Immature natural killer cell (primary cell): ENCODE measurements at regions not wholly inside any gene's neighbourhood (a gene's known extent, or its start where the extent isn't known, plus 50 kb on each side); places are given as distances from the start of the nearest gene placed in this dataset.

Source experiments
- DNase-seq, 3 donors: peaks; one replicate each; pipeline ENCODE4 v3.0.0; 2022; ENCODE audit warnings: mixed read lengths in 1 of 3
- H3K27ac Mint-ChIP-seq, 6 donors: one replicate each; pipeline ENCODE4 v1.8.0; 2020; ENCODE audit warnings: mixed read lengths in 6 of 6, mild to moderate bottlenecking in 5 of 6, inconsistent platforms in 4 of 6, moderate library complexity in 3 of 6
- H3K27me3 Mint-ChIP-seq, 3 donors: one replicate each; pipeline ENCODE4 v1.8.0; 2020 to 2021; ENCODE audit warnings: low read depth in 3 of 3, mild to moderate bottlenecking in 3 of 3, mixed read lengths in 3 of 3, moderate library complexity in 3 of 3, inconsistent platforms in 1 of 3
- H3K36me3 Mint-ChIP-seq, 3 donors: one replicate each; pipeline ENCODE4 v1.8.0; 2020; ENCODE audit warnings: mixed read lengths in 3 of 3, inconsistent platforms in 2 of 3, mild to moderate bottlenecking in 2 of 3
- H3K4me1 Mint-ChIP-seq, 2 donors: one replicate each; pipeline ENCODE4 v1.8.0; 2020; ENCODE audit warnings: inconsistent platforms in 2 of 2, mild to moderate bottlenecking in 2 of 2, mixed read lengths in 2 of 2, moderate library complexity in 1 of 2
- H3K4me3 Mint-ChIP-seq, 5 donors: one replicate each; pipeline ENCODE4 v1.8.0; 2020; ENCODE audit warnings: mild to moderate bottlenecking in 5 of 5, mixed read lengths in 5 of 5, inconsistent platforms in 3 of 5, moderate library complexity in 3 of 5
- H3K9me3 Mint-ChIP-seq, 6 donors: one replicate each; pipeline ENCODE4 v1.8.0; 2020; ENCODE audit warnings: mild to moderate bottlenecking in 6 of 6, mixed read lengths in 6 of 6, inconsistent platforms in 4 of 6, moderate library complexity in 3 of 6

GRCh38 chr6:104607501-104607900 lies 252.2 kb downstream of the HACE1 start:
- Mint-ChIP-seq H3K9me3 (peaks cover 0 to 2% (median 0%) of the 10 kb centered on the region in 6 donors), H3K36me3 (no peaks in the 10 kb centered on the region), H3K27me3 (peaks cover 0 to 4% (median 3%) of the 10 kb centered on the region in 3 donors), H3K4me1 (no peaks in the 10 kb centered on the region), H3K27ac (no peak overlapping the region), H3K4me3 (no peak overlapping the region)
- no peak for DNase-seq

DNA sequence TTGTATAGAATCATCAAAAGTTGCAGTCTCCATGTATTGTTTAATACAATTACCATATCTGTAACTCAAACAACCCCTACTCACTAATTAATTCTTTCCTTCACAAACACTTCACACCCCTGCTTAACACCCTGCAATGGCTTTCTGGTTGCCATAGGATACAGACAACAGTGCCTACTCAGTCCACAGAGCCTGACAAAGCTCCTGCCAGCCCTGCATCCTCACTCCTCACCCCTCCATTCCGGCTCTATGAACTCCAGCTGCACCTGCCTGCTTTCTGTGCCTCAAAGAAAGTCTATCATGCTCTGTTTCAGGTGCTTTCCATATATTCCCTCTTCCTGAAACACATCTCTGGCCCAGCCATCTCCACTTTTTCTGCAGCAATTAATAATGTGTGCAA lies 253.4 kb downstream of the HACE1 start:
- no peaks in the 10 kb centered on the region for H3K36me3 Mint-ChIP-seq
- H3K4me3 Mint-ChIP-seq = no peak overlapping the region
- no peaks in the 10 kb centered on the region for H3K4me1 Mint-ChIP-seq
- peak in 1 of 3 donors; percentile 1 for DNase-seq
- peaks cover 0 to 4% (median 3%) of the 10 kb centered on the region in 3 donors for H3K27me3 Mint-ChIP-seq
- H3K27ac Mint-ChIP-seq = no peak overlapping the region
- H3K9me3 Mint-ChIP-seq = peaks cover 0 to 2% (median 0%) of the 10 kb centered on the region in 6 donors

- no peak for DNase-seq
- no peaks in the 10 kb centered on the region for H3K36me3 Mint-ChIP-seq
- no peaks in the 10 kb centered on the region for H3K4me1 Mint-ChIP-seq
- H3K4me3 Mint-ChIP-seq = no peak overlapping the region
- no peak overlapping the region for H3K27ac Mint-ChIP-seq
- peaks cover 0 to 4% (median 0%) of the 10 kb centered on the region in 3 donors for H3K27me3 Mint-ChIP-seq
- H3K9me3 Mint-ChIP-seq = no peaks in the 10 kb centered on the region
These were observed 255.0 kb downstream of the HACE1 start for GRCh38 chr6:104604685-104605084.

- Mint-ChIP-seq H3K27me3 (peaks cover 0 to 4% (median 0%) of the 10 kb centered on the region in 3 donors), H3K9me3 (no peaks in the 10 kb centered on the region), H3K4me1 (no peaks in the 10 kb centered on the region), H3K4me3 (no peak overlapping the region), H3K27ac (no peak overlapping the region), H3K36me3 (no peaks in the 10 kb centered on the region)
- DNase-seq = no peak
These were observed 256.5 kb downstream of the HACE1 start for GRCh38 chr6:104603108-104603745.

DNA sequence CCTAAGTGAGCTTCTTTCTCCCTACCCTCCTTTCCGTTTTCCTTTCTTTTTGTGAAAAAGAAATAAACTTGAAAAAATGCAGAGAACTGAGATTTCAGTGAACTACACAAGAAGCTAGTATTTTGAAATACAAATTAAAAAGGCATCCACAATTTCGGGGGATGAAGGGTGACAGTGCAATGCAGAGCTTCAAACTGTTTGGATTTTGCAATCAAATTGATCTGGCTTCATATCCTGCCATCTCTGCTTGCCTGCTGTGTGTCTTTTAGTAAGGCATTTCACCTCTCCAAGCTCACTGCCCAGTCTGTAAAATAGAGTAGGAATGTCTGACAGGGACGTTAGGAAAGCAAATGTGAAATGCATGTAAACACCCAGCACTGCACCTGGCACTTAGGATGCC lies 258.0 kb downstream of the HACE1 start:
- Mint-ChIP-seq H3K4me3 (no peak overlapping the region), H3K27ac (no peak overlapping the region), H3K9me3 (no peaks in the 10 kb centered on the region), H3K36me3 (no peaks in the 10 kb centered on the region), H3K4me1 (no peaks in the 10 kb centered on the region), H3K27me3 (peaks cover under 1 to 4% (median 3%) of the 10 kb centered on the region in 3 donors)
- DNase-seq = no peak

- DNase-seq = no peak
- no peaks in the 10 kb centered on the region for H3K4me1 Mint-ChIP-seq
- H3K4me3 Mint-ChIP-seq = no peak overlapping the region
- no peaks in the 10 kb centered on the region for H3K36me3 Mint-ChIP-seq
- H3K27me3 Mint-ChIP-seq = peaks cover 3 to 5% (median 4%) of the 10 kb centered on the region in 3 donors
- no peak overlapping the region for H3K27ac Mint-ChIP-seq
- H3K9me3 Mint-ChIP-seq = peaks cover 0 to 3% (median 0%) of the 10 kb centered on the region in 6 donors
These were observed 258.5 kb downstream of the HACE1 start for GRCh38 chr6:104601131-104601651.

DNA sequence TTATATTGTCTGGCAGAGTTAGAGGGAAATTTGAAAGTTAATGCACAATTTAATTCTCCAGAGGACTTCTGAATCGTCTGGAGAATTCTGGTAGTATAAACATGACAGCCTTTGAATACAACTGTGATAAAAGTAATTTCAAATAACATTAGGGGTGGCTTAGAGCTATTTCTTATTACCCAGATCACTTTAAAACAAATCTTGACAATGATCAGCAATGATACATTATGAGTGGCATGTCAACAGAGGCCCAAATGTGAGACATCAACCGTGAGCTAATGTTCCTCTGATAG lies 259.1 kb downstream of the HACE1 start:
- Mint-ChIP-seq H3K9me3 (peaks cover 0 to 3% (median 0%) of the 10 kb centered on the region in 6 donors), H3K27ac (no peak overlapping the region), H3K4me1 (no peaks in the 10 kb centered on the region), H3K4me3 (no peak overlapping the region), H3K27me3 (peaks cover 3 to 5% (median 4%) of the 10 kb centered on the region in 3 donors), H3K36me3 (no peaks in the 10 kb centered on the region)
- DNase-seq = no peak

DNA sequence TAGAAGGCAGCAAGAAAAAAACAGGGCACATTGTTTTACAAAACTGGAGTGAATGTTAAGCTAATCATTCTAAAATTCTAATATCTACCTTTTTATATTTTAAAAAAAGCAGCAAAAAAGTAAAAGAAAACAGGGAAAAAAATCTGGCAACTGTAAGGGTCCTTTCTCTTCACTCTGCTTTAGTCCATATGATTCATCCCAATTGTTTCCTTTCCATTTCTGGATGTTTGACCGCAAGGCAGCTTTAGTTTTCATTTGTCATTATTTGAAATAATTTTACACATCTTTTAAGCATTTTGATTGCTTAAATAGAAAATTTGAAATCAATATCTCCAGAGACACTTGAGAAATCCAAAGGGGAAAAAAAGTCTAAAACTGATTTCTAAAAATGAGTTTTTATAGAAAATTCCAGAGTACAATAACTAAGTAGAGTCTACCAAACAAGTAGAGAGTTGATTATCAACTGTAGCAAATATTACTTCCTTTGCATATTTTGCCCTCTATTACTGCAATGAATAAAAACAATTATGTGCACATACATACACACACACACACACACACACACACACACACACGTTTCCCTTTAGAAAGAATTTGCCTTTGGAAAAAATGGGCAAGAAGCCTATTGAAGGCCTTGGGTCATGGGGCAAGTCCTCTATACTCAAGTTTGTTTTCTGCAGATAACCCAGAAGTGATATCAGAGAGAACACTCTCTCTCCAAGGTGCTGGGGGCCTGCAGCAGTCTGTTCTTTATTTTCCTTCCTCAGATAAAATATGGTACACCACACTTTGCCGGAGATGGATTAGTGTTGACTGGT lies 259.7 kb downstream of the HACE1 start:
- H3K4me1 Mint-ChIP-seq = no peaks in the 10 kb centered on the region
- no peaks in the 10 kb centered on the region for H3K36me3 Mint-ChIP-seq
- no peak for DNase-seq

DNA sequence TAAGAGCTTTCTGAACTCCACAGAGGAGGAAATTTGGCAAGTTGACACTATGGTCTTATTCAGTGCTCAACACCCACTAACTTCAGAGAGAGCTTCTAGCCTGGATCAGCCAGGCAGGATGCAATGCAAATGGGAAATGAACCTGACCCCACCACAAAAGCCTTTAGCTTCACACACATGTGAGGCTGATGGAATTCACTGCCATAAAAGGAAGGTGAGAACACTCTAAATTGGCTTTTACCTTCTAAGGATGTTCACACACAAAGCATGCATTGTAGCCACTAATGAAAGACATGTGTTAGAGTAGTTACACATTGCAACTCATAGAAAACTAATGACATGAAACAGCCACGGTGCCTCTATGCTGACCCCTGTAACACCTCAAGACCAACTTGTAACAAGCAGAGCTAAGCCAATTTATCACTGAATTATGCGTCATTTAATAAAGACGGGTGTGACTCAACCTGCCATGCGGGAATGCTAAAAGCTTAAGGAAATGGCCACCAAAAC lies 262.1 kb downstream of the HACE1 start:
- DNase-seq = no peak
- peaks cover 1 to 5% (median 3%) of the 10 kb centered on the region in 3 donors for H3K27me3 Mint-ChIP-seq
- H3K9me3 Mint-ChIP-seq = peaks cover 0 to 3% (median 2%) of the 10 kb centered on the region in 6 donors
- no peaks in the 10 kb centered on the region for H3K36me3 Mint-ChIP-seq
- no peak overlapping the region for H3K27ac Mint-ChIP-seq
- H3K4me3 Mint-ChIP-seq = no peak overlapping the region
- no peaks in the 10 kb centered on the region for H3K4me1 Mint-ChIP-seq

More for the DNA sequence above, 259.7 kb downstream of the HACE1 start:
- no peak overlapping the region for H3K4me3 Mint-ChIP-seq
- peaks cover 3 to 5% (median 3%) of the 10 kb centered on the region in 3 donors for H3K27me3 Mint-ChIP-seq
- H3K27ac Mint-ChIP-seq = no peak overlapping the region
- peaks cover 0 to 3% (median 0%) of the 10 kb centered on the region in 6 donors for H3K9me3 Mint-ChIP-seq

DNA sequence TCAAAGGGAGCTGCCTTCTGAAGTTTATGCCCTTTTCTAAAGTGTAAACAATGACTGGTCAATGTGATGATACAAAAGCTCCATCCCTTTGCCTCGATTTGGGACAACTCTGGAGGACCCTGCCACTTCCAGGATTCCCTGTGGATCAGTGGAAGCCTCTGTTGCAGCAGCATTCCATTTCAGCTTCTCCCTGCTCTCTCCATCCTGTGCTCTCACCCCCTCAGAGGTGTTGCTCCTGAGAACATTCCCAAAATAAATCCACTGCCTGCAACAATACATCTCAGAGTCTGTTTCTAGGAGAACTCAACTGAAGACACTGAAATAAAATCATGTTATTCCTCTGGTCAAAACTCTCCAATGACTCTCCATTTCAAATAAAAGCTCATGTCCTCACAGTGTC lies 263.6 kb downstream of the HACE1 start:
- H3K27ac Mint-ChIP-seq = no peak overlapping the region
- peaks cover 0 to 3% (median 2%) of the 10 kb centered on the region in 6 donors for H3K9me3 Mint-ChIP-seq
- H3K36me3 Mint-ChIP-seq = peaks cover 0 to 3% (median 0%) of the 10 kb centered on the region in 3 donors
- no peaks in the 10 kb centered on the region for H3K4me1 Mint-ChIP-seq
- no peak for DNase-seq
- peaks cover 1 to 5% (median 3%) of the 10 kb centered on the region in 3 donors for H3K27me3 Mint-ChIP-seq
- no peak overlapping the region for H3K4me3 Mint-ChIP-seq

DNA sequence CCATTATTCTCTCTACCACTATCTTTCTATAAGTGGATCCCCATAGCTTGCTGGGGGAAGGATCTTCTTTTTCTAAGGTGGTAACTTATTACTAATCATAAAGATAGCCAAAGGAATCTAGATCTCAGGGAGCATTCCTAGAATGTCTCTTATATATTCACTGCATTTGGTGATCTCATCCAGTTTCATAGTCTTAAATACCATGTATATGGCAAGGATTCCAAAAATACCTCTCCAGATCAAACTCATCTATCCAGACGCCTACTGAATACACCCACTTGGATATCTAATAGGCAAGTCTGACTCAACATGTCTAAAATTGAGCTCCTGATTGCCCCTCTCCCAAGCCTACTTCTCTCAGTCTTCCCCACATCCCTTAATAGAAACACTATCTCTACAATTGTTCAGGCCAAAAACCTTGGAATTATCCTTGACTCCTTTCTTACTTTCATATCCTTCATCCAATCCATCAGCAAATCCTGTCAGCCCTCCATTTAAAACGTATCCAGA lies 264.4 kb downstream of the HACE1 start:
- Mint-ChIP-seq H3K4me1 (no peaks in the 10 kb centered on the region), H3K4me3 (no peak overlapping the region), H3K9me3 (peaks cover 0 to 3% (median 2%) of the 10 kb centered on the region in 6 donors), H3K36me3 (peaks cover 0 to 3% (median 0%) of the 10 kb centered on the region in 3 donors), H3K27me3 (peaks cover 1 to 5% (median 3%) of the 10 kb centered on the region in 3 donors), H3K27ac (no peak overlapping the region)
- no peak for DNase-seq

DNA sequence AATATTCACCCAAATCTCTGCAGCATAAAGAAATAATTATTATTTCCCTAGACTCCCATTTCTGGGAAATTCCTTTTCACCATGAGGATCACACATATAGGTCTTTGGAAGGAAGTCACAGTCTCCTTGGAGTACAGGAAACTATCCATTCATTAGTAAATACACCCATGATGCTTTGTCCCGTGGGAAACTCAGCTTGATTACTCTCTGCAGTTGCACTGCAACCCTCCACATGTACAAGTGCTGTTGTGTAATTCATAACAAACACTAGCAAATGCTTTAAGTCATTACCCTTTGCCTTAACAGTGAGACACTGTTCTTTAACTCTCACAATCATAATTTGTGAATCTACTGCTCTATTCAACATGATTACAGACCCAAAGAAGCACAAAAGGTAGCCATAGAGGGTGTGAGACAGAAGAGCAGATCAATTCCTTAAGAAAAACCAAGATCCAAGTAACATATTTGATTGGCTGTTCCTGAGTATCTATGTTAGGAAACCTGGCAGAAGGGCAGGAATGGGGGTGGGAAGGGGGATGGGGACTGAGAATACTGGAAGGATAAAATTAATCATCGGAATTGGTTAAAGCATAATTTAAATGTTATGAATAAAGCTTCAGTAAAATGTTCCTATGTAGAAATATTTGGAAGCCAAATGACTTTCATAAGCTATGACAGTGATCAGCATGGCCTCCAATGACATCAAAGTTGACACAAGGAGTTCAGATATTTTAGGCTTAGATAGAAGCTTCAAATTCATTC lies 268.0 kb downstream of the HACE1 start:
- DNase-seq = no peak
- no peak overlapping the region for H3K27ac Mint-ChIP-seq
- H3K4me3 Mint-ChIP-seq = no peak overlapping the region
- peaks cover 0 to 3% (median 0%) of the 10 kb centered on the region in 3 donors for H3K36me3 Mint-ChIP-seq
- H3K4me1 Mint-ChIP-seq = no peaks in the 10 kb centered on the region
- peaks cover 0 to 3% (median 2%) of the 10 kb centered on the region in 6 donors for H3K9me3 Mint-ChIP-seq
- peaks cover 0 to 3% (median 2%) of the 10 kb centered on the region in 3 donors for H3K27me3 Mint-ChIP-seq

DNA sequence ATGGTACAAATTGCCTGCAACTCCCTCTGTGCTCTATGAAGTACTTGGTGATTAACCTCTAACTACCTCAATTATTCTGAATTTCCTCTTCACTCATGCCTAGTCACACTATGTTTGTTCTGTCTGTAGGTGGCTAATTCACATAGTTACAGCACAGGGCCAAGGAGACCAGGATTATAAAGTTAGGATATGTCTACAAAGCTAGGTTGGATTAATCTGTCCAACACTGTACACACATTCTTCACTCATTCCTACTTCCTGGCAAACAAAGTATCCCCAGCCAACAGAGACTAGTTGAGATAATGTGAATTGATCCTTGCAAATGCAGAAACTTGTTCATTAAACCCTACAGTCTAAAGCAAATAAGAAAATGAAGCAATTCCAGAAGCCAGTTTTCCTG lies 269.8 kb downstream of the HACE1 start:
- no peak for DNase-seq
- Mint-ChIP-seq H3K4me3 (no peak overlapping the region), H3K4me1 (no peaks in the 10 kb centered on the region), H3K27ac (no peak overlapping the region), H3K36me3 (peaks cover 0 to 3% (median 0%) of the 10 kb centered on the region in 3 donors), H3K9me3 (peaks cover 0 to 2% (median under 1%) of the 10 kb centered on the region in 6 donors), H3K27me3 (peaks cover 0 to 4% (median 0%) of the 10 kb centered on the region in 3 donors)
